HUES6 (cell line): ENCODE measurements at regions not wholly inside any gene's neighbourhood (a gene's known extent, or its start where the extent isn't known, plus 50 kb on each side); places are given as distances from the start of the nearest gene placed in this dataset.

Experiments used
- H3K27ac ChIP-seq: 2 replicates; pipeline ENCODE4 v1.7.0; 2013; ENCODE audit warnings: low read depth, mild to moderate bottlenecking, low read length, inconsistent platforms
- H3K27me3 ChIP-seq: 2 replicates; pipeline ENCODE4 v1.6.1; 2013; ENCODE audit warnings: low read length; ENCODE audit not compliant: control insufficient read depth, insufficient read depth
- H3K36me3 ChIP-seq: 2 replicates; pipeline ENCODE4 v1.6.1; 2013; ENCODE audit warnings: low read length; ENCODE audit not compliant: control insufficient read depth, insufficient read depth
- H3K4me1 ChIP-seq: 2 replicates; pipeline ENCODE4 v1.6.1; 2013; ENCODE audit warnings: low read length; ENCODE audit not compliant: control insufficient read depth, insufficient read depth
- H3K4me3 ChIP-seq: 2 replicates; pipeline ENCODE4 v1.5.1; 2013; ENCODE audit warnings: low read depth, low read length
- H3K9ac ChIP-seq: one replicate; pipeline ENCODE4 v1.6.1; 2013; ENCODE audit warnings: mild to moderate bottlenecking, low read length
- H3K9me3 ChIP-seq: 2 replicates; pipeline ENCODE4 v1.6.1; 2013; ENCODE audit warnings: low read depth, low read length; ENCODE audit not compliant: control insufficient read depth, insufficient read depth

GRCh38 chr21:38668541-38668940 is 137.2 kb upstream of the ETS2 start:
- Histone ChIP-seq H3K4me1 (peaks cover 3% of the 10 kb centered on the region; the same call in 1 of the 2 replicates), H3K36me3 (no peaks in the 10 kb centered on the region), H3K9me3 (no peaks in the 10 kb centered on the region), H3K4me3 (no peak overlapping the region), H3K27ac (no peak overlapping the region), H3K27me3 (peaks cover 7% of the 10 kb centered on the region), H3K9ac (no peak overlapping the region)

GRCh38 chr21:38669186-38669585 is 136.5 kb upstream of the ETS2 start:
- H3K4me3 ChIP-seq, result no peak overlapping the region
- H3K9ac ChIP-seq, result no peak overlapping the region
- peaks cover 2% of the 10 kb centered on the region; the same call in 1 of the 2 replicates for H3K27me3 ChIP-seq
- peaks cover 3% of the 10 kb centered on the region; the same call in 1 of the 2 replicates for H3K4me1 ChIP-seq
- H3K27ac ChIP-seq, result no peak overlapping the region
- H3K9me3 ChIP-seq, result no peaks in the 10 kb centered on the region
- H3K36me3 ChIP-seq, result no peaks in the 10 kb centered on the region

DNA sequence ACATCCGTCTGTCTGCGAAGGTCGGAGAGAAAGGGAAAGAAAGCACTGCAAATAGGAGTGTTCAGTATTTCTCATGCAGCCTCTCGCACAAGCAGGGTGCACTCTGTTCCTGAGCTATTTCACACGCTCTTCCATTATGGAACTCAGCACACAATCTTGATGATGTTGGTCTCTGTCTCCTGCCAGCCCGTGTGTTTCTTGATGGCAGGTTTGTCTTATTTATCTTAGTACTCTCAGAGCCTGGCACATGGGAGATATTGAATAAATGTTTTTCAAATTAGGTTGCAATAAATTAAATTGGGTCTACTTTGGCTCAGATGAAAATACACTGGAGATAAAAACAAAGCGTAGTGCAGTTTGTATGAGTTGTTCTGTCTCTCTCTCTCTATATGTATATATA is 134.9 kb upstream of the ETS2 start:
- Histone ChIP-seq H3K36me3 (no peaks in the 10 kb centered on the region), H3K9me3 (no peaks in the 10 kb centered on the region), H3K27me3 (no peaks in the 10 kb centered on the region), H3K4me3 (no peak overlapping the region), H3K4me1 (no peaks in the 10 kb centered on the region), H3K27ac (no peak overlapping the region), H3K9ac (no peak overlapping the region)

DNA sequence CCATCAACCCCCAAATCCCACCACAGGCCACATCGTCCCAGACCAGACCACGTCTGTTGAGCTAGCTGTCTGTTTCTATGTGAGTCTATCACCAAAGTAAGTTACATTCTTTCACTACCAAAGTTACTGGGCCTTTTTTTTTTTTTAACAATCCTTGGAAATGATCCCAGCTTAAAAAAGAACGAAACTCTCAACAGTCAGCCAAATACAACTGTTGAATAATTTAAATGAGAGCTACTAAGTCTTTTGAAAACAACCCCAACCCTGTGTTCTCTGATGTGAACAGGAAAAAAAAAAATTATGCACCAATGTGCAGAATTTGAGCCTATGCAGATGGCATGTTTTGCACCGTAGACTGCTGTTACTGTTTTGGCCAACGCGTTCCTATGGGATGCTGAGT is 134.0 kb upstream of the ETS2 start:
- H3K27me3 ChIP-seq, result no peaks in the 10 kb centered on the region
- H3K4me3 ChIP-seq, result no peak overlapping the region
- H3K27ac ChIP-seq, result no peak overlapping the region
- H3K36me3 ChIP-seq, result no peaks in the 10 kb centered on the region
- H3K4me1 ChIP-seq, result no peaks in the 10 kb centered on the region
- no peak overlapping the region for H3K9ac ChIP-seq
- no peaks in the 10 kb centered on the region for H3K9me3 ChIP-seq

GRCh38 chr21:38675182-38675824 is 130.4 kb upstream of the ETS2 start:
- Histone ChIP-seq H3K27me3 (no peaks in the 10 kb centered on the region), H3K9me3 (no peaks in the 10 kb centered on the region)

DNA sequence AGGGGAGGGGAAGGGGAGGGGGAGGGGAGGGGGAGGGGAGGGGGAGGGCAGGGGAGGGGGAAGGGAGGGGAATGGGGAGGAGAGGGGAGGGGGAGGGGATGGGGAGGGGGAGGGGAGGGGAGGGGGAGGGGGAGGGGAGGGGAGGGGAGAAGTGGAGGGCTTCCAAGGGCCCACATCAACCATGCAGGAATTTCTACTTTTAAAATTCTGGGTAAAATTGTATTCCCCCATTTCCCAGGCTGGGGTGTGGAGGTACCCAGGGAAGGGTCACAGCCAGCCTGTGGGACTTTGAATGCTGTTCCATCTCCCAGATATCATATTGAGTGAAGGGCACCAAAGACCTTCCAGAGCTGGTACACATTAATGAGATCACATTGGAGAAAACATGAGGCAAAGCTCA is 126.9 kb upstream of the ETS2 start:
- Histone ChIP-seq H3K36me3 (no peaks in the 10 kb centered on the region), H3K4me1 (no peaks in the 10 kb centered on the region), H3K4me3 (no peak overlapping the region), H3K27me3 (no peaks in the 10 kb centered on the region), H3K9ac (no peak overlapping the region), H3K9me3 (no peaks in the 10 kb centered on the region), H3K27ac (no peak overlapping the region)

More at GRCh38 chr21:38675182-38675824, 130.4 kb upstream of the ETS2 start:
- no peak overlapping the region for H3K9ac ChIP-seq
- H3K27ac ChIP-seq, result no peak overlapping the region
- H3K4me3 ChIP-seq, result no peak overlapping the region
- H3K36me3 ChIP-seq, result no peaks in the 10 kb centered on the region
- no peaks in the 10 kb centered on the region for H3K4me1 ChIP-seq

DNA sequence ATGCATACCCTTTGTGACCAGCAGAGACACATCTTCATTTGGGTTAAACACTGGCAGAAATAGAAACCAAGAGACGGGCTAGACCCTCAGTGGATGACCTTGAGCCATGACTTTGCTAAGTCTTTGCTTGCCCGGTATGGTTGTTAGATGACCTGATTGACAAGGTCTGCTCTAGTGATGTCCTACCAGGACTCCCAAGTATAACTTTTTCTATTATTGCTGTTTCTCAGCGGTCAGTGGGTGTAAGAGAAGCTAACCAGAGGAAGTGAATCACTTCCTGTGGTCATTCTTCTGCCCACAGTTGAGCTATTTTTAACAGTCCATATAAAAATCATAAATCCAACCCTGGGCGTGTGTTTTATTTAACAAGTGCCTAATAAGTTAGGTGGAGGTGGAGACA is 126.2 kb upstream of the ETS2 start:
- Histone ChIP-seq H3K27me3 (no peaks in the 10 kb centered on the region), H3K27ac (no peak overlapping the region), H3K4me3 (no peak overlapping the region), H3K9me3 (no peaks in the 10 kb centered on the region), H3K4me1 (no peaks in the 10 kb centered on the region), H3K36me3 (no peaks in the 10 kb centered on the region), H3K9ac (no peak overlapping the region)

- H3K27ac ChIP-seq, result no peak overlapping the region
- no peaks in the 10 kb centered on the region for H3K36me3 ChIP-seq
- no peaks in the 10 kb centered on the region for H3K4me1 ChIP-seq
- H3K27me3 ChIP-seq, result no peaks in the 10 kb centered on the region
- H3K9ac ChIP-seq, result no peak overlapping the region
- no peaks in the 10 kb centered on the region for H3K9me3 ChIP-seq
- no peak overlapping the region for H3K4me3 ChIP-seq
Measured at GRCh38 chr21:38680401-38680800, 125.3 kb upstream of the ETS2 start.

DNA sequence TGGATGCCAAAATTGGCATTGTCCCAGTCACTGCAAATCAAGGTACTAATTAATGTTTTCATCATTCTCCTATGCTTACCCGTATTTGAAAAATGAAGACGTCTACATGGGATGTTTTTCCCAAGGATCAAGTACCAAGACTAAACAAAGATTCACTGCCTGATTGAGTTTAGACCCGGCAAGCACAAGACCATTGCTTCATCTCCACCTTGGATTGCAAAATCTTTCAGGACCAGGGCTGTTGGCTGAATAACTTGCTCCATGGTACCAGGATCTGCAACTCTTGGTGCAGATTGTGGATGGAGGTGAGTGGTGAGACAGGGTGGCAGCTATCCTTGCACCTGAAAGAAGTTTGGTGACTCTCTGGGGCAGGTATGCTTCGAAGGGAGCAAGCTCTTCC is 122.5 kb upstream of the ETS2 start:
- Histone ChIP-seq H3K27me3 (no peaks in the 10 kb centered on the region), H3K9me3 (no peaks in the 10 kb centered on the region), H3K36me3 (no peaks in the 10 kb centered on the region), H3K27ac (no peak overlapping the region), H3K9ac (no peak overlapping the region), H3K4me1 (no peaks in the 10 kb centered on the region), H3K4me3 (no peak overlapping the region)

DNA sequence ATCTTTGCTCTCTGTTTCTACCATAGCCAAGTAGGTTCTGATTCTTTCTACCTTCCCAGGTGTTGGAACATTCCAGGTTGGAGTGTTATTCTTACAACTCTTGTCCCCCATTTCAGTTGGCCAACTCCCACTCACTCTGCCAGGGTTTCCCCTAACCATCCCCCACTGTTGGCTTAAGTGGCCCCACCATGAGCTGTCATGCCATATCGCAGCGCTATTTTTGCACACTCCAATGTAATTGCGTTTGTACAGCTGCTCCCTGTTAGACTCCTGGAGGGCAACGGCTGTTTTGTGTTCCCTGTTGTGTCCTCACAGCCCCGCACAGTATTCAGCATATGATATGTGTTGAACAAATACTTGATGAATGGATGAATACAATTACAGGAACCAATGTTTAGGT is 117.7 kb upstream of the ETS2 start:
- H3K9me3 ChIP-seq, result no peaks in the 10 kb centered on the region; the same call in 1 of the 2 replicates
- no peak overlapping the region for H3K27ac ChIP-seq
- H3K27me3 ChIP-seq, result no peaks in the 10 kb centered on the region
- no peak overlapping the region for H3K9ac ChIP-seq
- no peak overlapping the region for H3K4me3 ChIP-seq
- no peaks in the 10 kb centered on the region for H3K4me1 ChIP-seq
- no peaks in the 10 kb centered on the region for H3K36me3 ChIP-seq

- Histone ChIP-seq H3K36me3 (no peaks in the 10 kb centered on the region), H3K27me3 (no peaks in the 10 kb centered on the region), H3K27ac (no peak overlapping the region), H3K9ac (no peak overlapping the region), H3K4me1 (no peaks in the 10 kb centered on the region), H3K4me3 (no peak overlapping the region), H3K9me3 (no peaks in the 10 kb centered on the region; the same call in 1 of the 2 replicates)
Measured at GRCh38 chr21:38691631-38692030, 114.1 kb upstream of the ETS2 start.
